GM18519 (cell line): ENCODE measurements at regions not wholly inside any gene's neighbourhood (a gene's known extent, or its start where the extent isn't known, plus 50 kb on each side); places are given as distances from the start of the nearest gene placed in this dataset.

Experiments
- ATAC-seq: cut with Tn5 transposase; IDR thresholded peaks from one replicate; pipeline ENCODE4 v1.9.1; 2021; ENCODE audit warnings: mild to moderate bottlenecking, moderate library complexity; ENCODE audit not compliant: unreplicated experiment, low FRiP score

DNA sequence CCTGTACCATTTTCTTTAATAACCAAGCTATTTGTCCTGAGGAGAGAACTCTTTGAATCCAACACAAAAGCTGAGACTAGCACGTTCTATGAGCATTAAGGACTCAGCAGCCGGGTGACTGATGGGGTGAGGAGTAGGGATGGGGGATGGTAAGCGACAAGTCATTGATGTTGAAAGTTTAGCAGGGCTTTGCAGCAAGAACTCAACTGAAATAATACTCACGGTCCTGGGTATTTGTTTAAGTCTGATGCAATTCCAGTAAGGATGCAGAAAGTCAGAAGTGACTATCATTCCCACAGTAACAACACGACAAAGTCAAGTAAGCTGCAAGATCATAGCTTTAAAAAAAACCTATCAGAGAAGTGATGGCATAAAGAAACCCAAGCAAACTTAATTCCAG, 131.1 kb downstream of the ACTL7B start:
- ATAC-seq, result no peak

DNA sequence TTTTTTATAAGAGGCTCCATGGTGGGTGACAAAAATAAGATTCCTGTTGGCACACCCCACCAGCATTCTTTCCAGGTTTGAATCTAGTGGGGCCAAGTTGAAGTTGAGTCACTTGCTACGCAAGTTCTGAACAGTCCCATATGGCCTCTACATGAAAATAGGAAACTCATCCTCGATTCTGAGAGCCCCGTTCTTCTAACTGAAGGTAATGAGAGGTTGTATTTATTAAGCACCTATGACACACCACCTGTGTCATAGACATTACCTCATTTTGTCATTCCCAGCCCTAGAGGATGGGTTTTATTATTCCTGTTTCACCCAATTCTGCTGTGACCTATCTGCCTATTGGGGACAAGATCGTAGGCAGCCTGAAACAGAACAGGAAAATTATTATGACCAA, 131.7 kb downstream of the ACTL7B start:
- ATAC-seq, result no peak

DNA sequence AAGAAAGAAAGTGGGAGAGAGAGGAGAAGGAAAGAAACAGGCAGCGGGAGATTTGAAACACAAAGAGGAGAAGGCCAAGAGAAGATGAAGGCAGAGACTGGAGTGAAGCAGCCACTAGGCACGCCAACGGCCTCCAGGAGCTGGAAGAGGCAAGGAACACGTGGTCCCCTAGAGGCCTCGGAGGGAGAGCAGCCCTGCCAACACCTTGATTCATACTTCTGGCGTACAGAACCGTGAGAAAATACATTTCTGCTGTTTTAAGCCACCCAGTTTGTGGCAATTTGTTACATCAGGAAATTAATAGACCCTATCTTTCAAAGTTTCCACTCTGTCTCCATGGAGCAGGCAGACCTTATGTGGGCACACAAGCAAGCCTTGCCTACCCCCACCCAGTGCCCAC, 133.4 kb downstream of the ACTL7B start:
- ATAC-seq, result no peak

DNA sequence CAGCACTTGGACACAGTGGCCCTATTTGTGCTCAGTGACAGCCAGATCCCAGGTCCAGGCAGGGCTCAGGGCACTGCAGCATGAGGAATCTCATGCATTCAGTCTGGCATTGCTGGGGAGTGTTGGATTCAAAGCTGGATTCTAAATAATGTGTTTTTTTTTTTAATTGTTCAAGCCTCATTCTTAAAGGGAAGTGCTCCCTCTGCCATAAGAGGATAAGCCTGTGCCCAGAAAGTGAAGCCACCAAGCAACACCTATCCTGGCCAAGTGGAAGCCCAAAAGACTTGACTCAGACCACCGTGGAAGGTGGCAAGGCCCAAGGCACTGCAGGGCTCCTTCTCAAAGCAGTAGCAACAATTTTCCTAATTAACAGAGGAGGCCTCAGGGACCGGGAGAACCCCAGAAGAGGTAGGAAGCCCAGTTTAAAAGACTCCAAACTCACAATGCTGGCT, 135.6 kb downstream of the ACTL7B start:
- no peak for ATAC-seq

DNA sequence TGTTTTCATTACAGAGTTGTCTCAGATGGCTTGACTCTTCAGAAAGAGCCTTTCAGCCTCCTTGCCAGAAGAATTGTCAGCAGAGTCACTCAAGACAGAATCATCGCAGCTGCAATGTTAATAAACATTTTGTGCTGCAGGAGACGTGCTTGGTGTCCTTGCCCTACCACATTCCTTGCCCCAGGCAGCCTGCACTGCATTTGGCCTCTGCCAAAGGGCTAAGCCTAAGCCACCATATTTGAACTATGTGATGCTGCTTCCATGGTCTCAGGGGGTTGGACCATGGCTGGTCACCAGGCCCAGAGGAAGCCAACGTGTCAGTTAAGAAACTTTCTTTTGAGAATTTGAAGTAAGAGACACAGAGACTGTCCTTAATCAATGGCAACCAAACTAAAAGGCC, 145.4 kb downstream of the ACTL7B start:
- ATAC-seq, result no peak

DNA sequence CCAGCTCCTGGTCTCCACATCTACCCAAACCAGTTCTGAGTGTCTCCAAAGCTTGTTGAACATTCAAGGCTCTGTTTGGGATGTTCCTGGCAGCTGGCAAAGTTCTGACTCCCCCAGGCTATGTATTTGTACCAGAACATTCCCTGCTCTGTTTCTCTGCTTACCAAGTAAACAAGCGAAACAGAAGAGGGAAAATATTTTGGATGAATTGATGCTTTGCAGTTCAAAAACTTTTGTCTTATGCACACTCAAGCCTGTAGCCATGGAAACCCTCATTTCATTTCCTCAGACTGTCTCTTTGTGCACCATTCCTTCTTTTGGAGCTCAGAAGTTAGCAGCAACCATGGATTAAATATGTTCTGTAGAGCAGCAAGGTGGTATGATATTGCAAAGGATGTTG, 145.8 kb downstream of the ACTL7B start:
- ATAC-seq, result no peak

DNA sequence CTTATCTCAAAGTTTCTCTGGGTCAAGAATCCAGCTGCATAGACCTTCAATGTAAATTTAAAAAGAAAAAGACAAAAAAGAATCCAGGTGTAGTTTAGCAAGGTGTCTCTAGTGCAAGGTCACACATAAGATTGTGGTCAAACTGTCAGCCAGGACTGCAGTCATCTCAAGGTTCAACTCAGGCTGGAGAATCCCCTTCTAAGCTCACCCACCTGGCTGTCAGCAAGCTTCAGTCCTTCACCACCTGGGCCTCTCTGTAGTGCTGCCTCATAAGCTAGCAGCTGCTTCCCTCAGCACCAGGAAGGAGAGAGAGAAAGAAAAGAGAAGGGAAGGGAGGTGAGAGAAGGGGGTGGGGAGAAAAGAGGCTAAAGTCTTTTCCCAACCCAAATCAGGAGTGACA, 146.7 kb downstream of the ACTL7B start:
- no peak for ATAC-seq

DNA sequence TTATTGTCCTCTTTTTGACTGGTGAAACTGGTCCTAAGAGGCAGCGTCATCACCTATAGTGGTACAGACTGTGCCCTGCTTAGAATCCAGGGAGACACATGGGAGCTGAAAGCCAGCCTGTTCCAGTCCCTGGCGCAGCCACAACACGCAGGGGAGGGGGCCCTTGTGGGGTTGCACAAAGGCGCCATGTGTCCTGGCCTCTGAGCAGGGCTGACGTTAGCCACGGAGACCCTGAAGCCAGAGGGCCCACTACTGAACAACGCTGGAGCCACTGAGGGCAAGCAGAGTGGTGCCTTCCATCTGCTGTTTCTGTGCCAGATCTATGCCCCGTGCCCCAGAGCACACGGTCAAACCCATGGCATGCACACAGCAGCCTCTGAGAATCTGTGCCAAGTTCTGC, 147.3 kb downstream of the ACTL7B start:
- no peak for ATAC-seq

DNA sequence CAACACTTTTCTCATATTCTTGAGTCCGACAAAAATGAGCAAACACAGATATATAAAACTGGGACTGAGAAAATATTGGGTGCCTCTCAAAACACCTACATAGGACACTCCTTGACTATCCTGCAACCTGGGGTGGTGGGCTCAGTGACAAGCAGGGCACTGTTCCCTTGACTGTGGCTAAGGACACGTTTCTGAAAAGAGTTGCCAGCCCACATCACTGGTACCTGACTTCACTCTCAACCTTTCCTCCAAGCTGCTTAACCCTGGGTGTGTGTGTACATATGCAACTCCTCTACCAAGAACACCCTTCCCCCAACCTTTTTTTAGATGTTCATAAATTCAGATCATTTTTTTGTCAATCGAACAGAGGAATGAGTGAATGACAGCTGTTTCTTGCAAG, 148.7 kb downstream of the ACTL7B start:
- ATAC-seq, result no peak

DNA sequence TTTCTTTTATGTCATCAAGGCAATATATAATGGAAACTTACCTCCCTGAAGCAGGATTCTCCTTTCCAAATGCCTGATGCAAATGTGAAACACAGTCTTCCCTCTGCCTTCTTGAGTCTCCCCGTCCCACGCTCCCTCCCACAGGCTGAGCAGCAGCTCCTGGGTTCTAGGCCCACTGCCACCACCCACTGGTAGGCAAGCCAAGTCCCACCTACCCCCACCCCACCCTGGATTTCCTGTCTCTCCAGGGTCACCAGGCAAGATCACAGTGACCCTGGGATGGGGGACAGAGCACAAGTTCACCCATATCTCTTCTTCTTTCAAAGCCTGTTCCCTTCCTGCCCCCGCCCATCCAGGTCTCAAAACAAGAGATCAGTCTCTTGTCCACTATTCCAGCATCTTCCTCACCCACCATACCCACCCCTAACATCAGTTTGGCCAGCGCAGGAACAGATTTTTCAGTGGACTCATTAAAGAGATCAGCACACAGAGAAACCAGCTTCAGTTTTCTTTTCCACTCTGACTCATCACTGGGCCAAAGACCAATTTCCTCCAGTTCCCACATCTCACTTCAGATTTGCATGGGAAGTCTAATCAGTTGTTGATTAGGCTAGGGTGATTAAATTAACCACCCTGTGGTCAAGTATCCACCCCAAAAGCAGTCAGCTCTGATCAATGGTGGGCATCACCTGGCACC, 151.5 kb downstream of the ACTL7B start:
- no peak for ATAC-seq

DNA sequence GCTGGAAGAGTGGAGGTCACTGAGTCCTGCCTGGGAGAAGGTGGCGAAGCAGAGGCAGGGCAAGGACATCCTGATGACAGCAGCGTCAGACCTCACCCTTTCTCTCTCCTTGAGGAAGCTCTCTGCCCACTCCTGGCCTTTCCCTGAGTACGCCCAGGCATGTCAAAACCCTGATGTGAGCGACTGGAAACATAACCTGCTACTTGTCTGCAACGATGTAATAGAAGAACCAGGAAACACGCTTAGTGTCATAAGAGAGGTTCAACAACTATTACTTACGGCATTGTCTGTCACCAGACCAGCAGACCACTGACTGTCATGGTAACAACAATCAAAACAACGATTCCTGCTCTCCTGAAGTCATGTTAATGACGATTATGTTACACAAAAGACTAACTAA, 152.4 kb downstream of the ACTL7B start:
- no peak for ATAC-seq

DNA sequence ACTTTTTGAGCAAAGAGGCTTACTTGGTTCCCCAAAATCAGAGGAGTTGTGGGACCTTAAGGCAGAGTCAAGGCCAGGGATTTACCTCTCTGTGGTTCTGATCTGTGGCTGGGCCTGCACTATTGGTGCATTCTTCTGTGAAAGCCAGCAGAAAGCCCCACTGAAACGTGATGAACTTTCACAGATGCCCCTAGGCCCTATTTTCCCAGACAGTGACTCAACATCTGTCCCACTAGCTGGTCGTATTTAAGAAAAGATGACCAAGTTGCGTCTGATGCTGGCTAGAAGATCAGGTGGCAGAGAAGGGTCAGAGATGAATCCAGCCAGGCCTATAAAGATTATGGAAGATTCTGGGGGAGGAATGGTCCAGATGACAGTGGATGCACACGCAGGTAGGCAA, 153.1 kb downstream of the ACTL7B start:
- no peak for ATAC-seq

DNA sequence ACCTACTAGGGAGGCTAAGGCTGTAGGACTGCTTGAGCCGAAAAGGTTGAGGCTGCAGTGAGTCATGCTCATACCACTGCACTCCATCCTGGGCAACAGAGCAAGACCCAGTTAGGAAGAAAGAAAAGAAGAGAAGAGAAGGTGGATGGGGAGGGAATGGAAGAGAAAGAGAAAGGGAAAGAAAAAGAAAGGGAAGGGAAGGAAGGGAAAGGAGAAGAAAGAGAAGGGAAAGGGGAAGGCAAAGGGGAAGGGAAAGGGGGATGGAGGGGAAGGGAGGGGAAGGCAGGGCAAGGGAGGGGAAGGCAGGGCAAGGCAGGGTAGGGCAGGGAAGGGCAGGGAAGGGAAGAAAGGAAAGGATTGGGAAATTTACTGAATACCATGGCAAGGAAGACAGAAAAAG, 157.0 kb downstream of the ACTL7B start:
- ATAC-seq, result no peak

DNA sequence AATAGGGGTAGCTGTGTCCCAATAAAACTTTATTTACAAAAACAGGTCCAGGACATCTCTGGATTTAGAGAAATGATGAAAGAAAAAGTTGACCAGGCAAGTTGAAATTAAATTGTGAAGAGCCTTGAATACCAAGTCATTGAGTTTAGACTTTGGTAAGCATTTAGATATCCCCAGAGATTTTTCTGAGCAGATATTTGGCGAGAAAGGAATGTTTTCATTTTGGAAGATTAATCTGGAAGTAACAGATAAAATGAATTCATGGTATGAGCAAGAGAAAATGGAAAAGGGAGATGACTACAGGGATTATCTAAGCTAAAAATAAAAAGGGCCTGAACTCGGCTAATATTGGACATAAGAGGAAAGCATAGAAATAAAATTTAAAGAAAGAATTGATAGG, 157.6 kb downstream of the ACTL7B start:
- no peak for ATAC-seq

DNA sequence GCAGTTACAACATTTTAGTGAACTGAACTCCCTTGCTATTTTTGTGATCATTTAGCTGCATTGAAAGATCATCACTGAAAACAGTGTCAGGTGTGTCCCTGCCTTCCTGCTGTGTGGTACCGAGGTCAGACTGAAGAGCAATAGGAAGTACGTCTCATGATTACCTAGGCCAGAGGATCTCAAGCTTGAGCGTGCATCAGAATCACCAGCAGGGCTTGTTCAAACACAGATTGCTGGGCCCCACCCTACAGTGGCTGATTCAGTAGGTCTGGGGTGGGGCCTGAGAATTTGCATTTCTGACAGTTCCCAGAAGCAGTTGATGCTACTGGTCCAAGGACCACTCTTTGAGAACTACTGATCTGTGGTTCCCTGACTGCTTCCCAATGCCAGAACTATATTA, 159.6 kb downstream of the ACTL7B start:
- ATAC-seq, result no peak

DNA sequence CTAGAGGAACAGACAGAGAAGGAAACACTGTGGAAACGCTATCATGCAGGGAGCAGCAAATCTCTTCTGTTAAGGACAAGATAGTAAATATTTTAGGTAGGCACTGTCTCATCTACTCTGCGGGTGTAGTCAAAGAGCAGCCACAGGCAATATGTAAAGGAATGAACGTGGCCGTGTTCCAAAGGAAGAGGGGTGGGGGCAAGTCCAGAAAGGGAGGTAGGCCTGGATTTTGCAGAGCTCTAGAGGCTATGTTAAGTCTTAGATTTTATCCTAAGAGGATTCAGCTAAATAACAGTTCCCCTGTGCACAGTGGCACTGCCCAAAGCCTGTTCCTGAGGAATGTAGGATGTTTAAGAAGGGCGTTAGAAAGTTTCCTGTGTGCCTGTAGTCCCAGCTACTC, 161.6 kb downstream of the ACTL7B start:
- ATAC-seq, result no peak

DNA sequence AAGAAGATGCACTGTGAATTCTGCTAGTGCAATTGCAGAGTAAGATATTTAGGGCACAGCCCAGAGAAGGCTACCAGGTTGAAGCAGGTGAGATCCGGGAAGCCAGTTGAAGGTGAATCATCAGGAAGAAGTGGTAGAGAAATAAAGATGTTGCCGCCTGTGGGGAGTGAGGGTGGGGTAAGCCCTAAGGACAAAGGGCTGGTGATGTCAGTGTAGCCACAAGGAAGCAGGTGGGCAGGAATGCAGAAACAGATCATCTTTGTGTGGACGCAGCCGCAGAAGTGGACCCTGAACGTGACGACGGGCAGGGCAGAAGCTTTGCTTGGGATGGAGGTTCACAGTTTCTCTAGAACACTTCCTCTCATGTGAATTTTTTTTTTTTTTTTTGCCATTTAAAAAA, 164.2 kb downstream of the ACTL7B start:
- no peak for ATAC-seq

DNA sequence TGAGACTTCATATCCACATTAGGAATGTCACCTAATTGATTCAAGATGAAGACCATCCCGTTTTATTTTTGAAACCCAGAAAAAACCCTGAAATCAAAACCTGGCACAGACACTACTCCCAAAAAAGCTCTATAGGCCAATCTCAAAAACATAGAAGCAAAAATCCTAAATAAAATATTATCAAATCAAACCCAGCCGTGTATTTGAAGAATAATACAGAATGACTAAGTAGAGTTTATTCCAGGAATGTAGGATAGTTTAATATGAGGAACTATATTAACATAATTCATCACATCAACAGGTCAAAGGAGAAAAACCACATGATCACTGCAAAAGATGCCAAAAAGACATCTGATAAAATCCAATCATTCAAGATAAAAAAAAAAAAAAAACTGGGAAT, 167.1 kb downstream of the ACTL7B start:
- ATAC-seq, result no peak

DNA sequence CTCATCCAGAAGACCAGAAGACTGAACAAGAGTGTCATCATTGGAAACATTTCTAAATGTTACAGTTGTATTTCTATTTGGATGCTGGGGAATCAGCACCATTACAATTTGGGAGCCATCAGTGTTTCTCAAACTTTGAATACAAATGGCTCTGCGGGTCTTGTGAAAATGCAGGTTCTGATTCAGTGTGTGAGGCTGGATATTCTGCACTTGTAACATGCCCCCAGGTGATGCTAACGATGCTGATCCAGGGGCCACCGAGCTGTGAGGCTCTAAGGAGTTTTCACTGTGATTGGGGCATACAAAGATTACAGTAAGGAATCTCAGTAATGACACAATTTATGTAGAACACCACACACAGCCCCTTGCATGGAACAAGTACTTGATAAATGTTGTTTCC, 167.7 kb downstream of the ACTL7B start:
- no peak for ATAC-seq

DNA sequence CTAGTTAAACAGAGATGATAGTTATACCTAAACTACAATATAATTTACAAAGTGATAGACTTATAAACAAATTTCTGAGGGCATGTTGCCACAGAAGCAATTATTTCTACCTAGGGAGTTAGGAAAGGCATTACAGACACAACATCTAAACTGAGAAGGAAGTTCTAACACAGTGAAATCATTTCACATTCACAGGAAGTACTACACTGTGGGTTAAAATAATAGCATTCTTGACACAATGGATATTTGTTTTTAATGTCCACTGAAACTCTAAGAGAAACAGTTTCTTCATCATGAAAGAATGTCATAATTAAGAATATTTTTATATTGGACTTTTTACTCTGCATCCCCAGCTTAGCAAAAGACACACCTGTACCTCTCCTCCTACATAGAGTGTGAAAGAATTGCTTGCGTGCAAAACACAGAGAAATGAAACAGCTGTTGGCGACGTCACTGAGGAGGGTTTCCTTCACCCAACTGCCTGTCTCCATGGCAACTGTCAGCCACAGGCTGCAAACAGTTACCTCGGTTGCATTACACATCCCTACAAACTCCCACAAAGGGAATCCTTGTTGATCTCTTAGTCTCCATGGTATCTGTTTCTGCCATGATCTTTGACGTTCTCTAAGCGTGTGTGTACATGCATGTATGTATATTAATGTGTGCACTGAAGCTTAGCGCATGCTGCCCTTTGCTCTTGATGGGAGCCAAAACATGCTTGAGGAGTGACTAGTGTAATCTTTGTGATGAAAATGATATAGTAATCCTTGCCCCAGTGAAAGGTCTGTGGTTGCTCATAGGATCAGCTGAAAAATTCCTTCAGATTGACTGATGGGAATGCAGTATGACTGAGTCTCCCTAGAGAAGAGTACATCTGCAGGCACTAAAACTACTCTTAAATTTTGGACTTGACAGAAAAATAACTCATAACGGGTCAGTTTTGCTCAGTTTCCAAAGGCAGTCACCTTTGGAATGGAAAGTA, 168.5 kb downstream of the ACTL7B start:
- ATAC-seq, result no peak

DNA sequence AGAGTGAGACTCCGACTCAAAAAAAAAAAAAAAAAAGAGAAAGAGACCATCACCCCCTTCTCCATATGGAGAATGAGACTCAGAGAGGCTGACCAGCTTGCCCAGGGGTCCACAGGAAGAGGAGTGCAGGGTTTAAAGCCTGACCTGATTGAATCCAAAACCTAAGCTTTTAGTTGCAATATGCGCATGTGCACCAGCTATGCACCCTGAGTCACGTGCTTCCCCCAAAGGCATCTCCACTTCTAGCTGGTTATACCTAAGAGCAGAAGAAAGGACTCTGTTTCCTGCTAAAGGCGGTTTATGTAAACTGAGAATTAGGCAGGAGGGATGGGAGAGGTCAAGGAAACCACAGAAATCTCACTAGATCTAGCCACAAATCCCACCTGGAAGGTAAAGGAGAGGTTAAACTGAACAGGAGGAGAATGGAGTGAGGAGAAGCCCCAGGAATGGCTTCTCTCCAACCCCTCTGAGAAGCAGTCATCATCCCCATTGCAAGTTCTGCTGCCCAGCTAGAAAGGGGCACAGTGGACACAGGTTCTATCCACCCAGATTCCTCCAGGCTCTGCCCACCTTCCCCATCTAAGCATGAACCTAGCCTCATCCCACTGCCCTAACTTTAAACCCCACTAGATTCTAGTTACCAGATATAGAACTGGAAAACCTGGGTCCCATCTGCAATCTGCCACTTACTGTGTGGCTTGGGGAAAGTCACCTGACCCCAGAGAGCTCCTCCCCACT, 171.3 kb downstream of the ACTL7B start:
- no peak for ATAC-seq
